HepG2 (cell line): ENCODE measurements at regions not wholly inside any gene's neighbourhood (a gene's known extent, or its start where the extent isn't known, plus 50 kb on each side); places are given as distances from the start of the nearest gene placed in this dataset.

Source experiments
- ATF6 ChIP-seq: sonication (generic); formaldehyde crosslinking; conservative IDR thresholded peaks from 2 replicates; pipeline ENCODE4 v1.4.0; 2020; ENCODE audit warnings: missing genetic modification reagents
- CBFB ChIP-seq: sonication (generic); formaldehyde crosslinking; IDR thresholded peaks from 2 replicates; pipeline ENCODE4 v1.4.0; 2020; ENCODE audit warnings: missing genetic modification reagents
- FOXP1 ChIP-seq, 2 experiments: fragments of 450-650 bp in 1 of 2; IDR thresholded peaks; 2 replicates each; pipeline ENCODE4 v1.6.1; 2017 to 2018; ENCODE audit warnings: antibody characterized with exemption in 1 of 2
- KDM1A ChIP-seq: IDR thresholded peaks from 2 replicates; pipeline ENCODE4 v1.6.1; 2016; ENCODE audit warnings: missing compliant biosample characterization
- KDM4B ChIP-seq: sonication (generic); formaldehyde crosslinking; IDR thresholded peaks from 2 replicates; pipeline ENCODE4 v1.4.0; 2020; ENCODE audit warnings: missing genetic modification reagents
- NFE2L1 ChIP-seq: sonication (generic); formaldehyde crosslinking; IDR thresholded peaks from 2 replicates; pipeline ENCODE4 v1.4.0; 2020; ENCODE audit warnings: missing genetic modification reagents, mild to moderate bottlenecking, borderline replicate concordance
- NFIC ChIP-seq: IDR thresholded peaks from 2 replicates; pipeline ENCODE4 v1.6.1; 2012; ENCODE audit warnings: mild to moderate bottlenecking, low read length, inconsistent platforms
- RFXANK ChIP-seq: IDR thresholded peaks from 2 replicates; pipeline ENCODE4 v1.6.1; 2016
- SPEN ChIP-seq: sonication (generic); formaldehyde crosslinking; IDR thresholded peaks from 2 replicates; pipeline ENCODE4 v1.5.1; 2020; ENCODE audit warnings: low read depth, mild to moderate bottlenecking, missing genetic modification reagents
- ZNF276 ChIP-seq: sonication (generic); formaldehyde crosslinking; IDR thresholded peaks from 2 replicates; pipeline ENCODE4 v1.4.0; 2020; ENCODE audit warnings: mild to moderate bottlenecking, low read depth, missing genetic modification reagents
- ZNF747 ChIP-seq: sonication (generic); formaldehyde crosslinking; IDR thresholded peaks from 2 replicates; pipeline ENCODE4 v1.8.1; 2023; ENCODE audit warnings: missing genetic modification reagents, mild to moderate bottlenecking, borderline replicate concordance
- TF ChIP-seq, protein P1 (sequence below): sonication (generic); formaldehyde crosslinking; IDR thresholded peaks from 2 replicates; pipeline ENCODE4 v1.5.0; 2020; ENCODE audit warnings: mild to moderate bottlenecking, missing genetic modification reagents, moderate library complexity
- TF ChIP-seq, protein P2 (sequence below): sonication (generic); formaldehyde crosslinking; IDR thresholded peaks from 2 replicates; pipeline ENCODE4 v1.4.0; 2020; ENCODE audit warnings: mild to moderate bottlenecking, low read depth, missing genetic modification reagents
- TF ChIP-seq, protein P3 (sequence below): sonication (generic); formaldehyde crosslinking; IDR thresholded peaks from 2 replicates; pipeline ENCODE4 v1.4.0; 2020; ENCODE audit warnings: missing genetic modification reagents, mild to moderate bottlenecking, borderline replicate concordance

- no peak for TF ChIP-seq NFIC
- no peak for TF ChIP-seq RFXANK (CRISPR knock-in tag)
- TF ChIP-seq, protein P1, sequence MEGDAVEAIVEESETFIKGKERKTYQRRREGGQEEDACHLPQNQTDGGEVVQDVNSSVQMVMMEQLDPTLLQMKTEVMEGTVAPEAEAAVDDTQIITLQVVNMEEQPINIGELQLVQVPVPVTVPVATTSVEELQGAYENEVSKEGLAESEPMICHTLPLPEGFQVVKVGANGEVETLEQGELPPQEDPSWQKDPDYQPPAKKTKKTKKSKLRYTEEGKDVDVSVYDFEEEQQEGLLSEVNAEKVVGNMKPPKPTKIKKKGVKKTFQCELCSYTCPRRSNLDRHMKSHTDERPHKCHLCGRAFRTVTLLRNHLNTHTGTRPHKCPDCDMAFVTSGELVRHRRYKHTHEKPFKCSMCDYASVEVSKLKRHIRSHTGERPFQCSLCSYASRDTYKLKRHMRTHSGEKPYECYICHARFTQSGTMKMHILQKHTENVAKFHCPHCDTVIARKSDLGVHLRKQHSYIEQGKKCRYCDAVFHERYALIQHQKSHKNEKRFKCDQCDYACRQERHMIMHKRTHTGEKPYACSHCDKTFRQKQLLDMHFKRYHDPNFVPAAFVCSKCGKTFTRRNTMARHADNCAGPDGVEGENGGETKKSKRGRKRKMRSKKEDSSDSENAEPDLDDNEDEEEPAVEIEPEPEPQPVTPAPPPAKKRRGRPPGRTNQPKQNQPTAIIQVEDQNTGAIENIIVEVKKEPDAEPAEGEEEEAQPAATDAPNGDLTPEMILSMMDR (CRISPR knock-in tag) = no peak
- TF ChIP-seq, protein P2, sequence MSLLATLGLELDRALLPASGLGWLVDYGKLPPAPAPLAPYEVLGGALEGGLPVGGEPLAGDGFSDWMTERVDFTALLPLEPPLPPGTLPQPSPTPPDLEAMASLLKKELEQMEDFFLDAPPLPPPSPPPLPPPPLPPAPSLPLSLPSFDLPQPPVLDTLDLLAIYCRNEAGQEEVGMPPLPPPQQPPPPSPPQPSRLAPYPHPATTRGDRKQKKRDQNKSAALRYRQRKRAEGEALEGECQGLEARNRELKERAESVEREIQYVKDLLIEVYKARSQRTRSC (CRISPR knock-in tag) = no peak
- no peak for TF ChIP-seq CBFB (CRISPR knock-in tag)
- TF ChIP-seq ZNF747 = no peak
- no peak for TF ChIP-seq NFE2L1 (CRISPR knock-in tag)
- no peak for TF ChIP-seq KDM4B (CRISPR knock-in tag)
- TF ChIP-seq, protein P3, sequence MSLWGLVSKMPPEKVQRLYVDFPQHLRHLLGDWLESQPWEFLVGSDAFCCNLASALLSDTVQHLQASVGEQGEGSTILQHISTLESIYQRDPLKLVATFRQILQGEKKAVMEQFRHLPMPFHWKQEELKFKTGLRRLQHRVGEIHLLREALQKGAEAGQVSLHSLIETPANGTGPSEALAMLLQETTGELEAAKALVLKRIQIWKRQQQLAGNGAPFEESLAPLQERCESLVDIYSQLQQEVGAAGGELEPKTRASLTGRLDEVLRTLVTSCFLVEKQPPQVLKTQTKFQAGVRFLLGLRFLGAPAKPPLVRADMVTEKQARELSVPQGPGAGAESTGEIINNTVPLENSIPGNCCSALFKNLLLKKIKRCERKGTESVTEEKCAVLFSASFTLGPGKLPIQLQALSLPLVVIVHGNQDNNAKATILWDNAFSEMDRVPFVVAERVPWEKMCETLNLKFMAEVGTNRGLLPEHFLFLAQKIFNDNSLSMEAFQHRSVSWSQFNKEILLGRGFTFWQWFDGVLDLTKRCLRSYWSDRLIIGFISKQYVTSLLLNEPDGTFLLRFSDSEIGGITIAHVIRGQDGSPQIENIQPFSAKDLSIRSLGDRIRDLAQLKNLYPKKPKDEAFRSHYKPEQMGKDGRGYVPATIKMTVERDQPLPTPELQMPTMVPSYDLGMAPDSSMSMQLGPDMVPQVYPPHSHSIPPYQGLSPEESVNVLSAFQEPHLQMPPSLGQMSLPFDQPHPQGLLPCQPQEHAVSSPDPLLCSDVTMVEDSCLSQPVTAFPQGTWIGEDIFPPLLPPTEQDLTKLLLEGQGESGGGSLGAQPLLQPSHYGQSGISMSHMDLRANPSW (CRISPR knock-in tag) = no peak
- TF ChIP-seq FOXP1 (IDR thresholded peaks at IDR 0.05) = no peak
- no peak for TF ChIP-seq FOXP1 (CRISPR knock-in tag; IDR thresholded peaks at IDR 0.05)
- no peak for TF ChIP-seq SPEN
- no peak for TF ChIP-seq ATF6 (CRISPR knock-in tag)
- no peak for TF ChIP-seq ZNF276
- TF ChIP-seq KDM1A (CRISPR knock-in tag) = no peak
Observed at GRCh38 chr2:180573951-180574350, 406.5 kb upstream of the UBE2E3 start.
